Tibial artery (tissue), 4 donors: ENCODE measurements at regions not wholly inside any gene's neighbourhood (a gene's known extent, or its start where the extent isn't known, plus 50 kb on each side); places are given as distances from the start of the nearest gene placed in this dataset.

ENCODE experiments used
- DNase-seq, 2 donors: peaks; one replicate each; pipeline ENCODE4 v3.0.0-alpha.2; 2019
- H3K27ac ChIP-seq, 2 donors: fragments of 200-600 bp; sonication (generic) in 1 of 2; 1 replicate in 1 of 2; 2 replicates in 1 of 2; pipeline ENCODE4 v1.5.1; 2018 to 2019; ENCODE audit warnings: mild to moderate bottlenecking in 1 of 2
- H3K27me3 ChIP-seq, 2 donors: fragments of 200-600 bp; sonication (generic) in 1 of 2; one replicate each; pipeline versions ENCODE4 v1.5.1 to v1.6.0; 2016 to 2019
- H3K36me3 ChIP-seq, 3 donors: fragments of 200-600 bp; sonication (generic) in 2 of 3; one replicate each; pipeline ENCODE4 v1.5.1; 2016 to 2019; ENCODE audit warnings: mild to moderate bottlenecking in 2 of 3
- H3K4me1 ChIP-seq, 4 donors: fragments of 200-600 bp; sonication (generic) in 2 of 4; 1 replicate in 3 of 4; 2 replicates in 1 of 4; pipeline ENCODE4 v1.5.1; 2016 to 2019
- H3K4me3 ChIP-seq, 2 donors: fragments of 200-600 bp; sonication (generic) in 1 of 2; 1 replicate in 1 of 2; 2 replicates in 1 of 2; pipeline ENCODE4 v1.5.1; 2018 to 2019; ENCODE audit warnings: mild to moderate bottlenecking in 2 of 2
- H3K9me3 ChIP-seq, 3 donors: fragments of 200-600 bp; sonication (generic) in 1 of 3; one replicate each; pipeline ENCODE4 v1.5.1; 2016 to 2019
- CTCF ChIP-seq, 2 experiments: fragments of 200-600 bp in 1 of 2; fragments of 450-650 bp in 1 of 2; IDR thresholded peaks; one replicate each; pipeline ENCODE4 v1.5.1; 2017 to 2019; ENCODE audit warnings: antibody characterized with exemption in 2 of 2, mild to moderate bottlenecking in 1 of 2, moderate library complexity in 1 of 2
- intact Hi-C: fragments of 100-400 bp; cut with DNase I; formaldehyde crosslinking; loops from one replicate; pipeline ENCODE4 v1.15.0; 2023; ENCODE audit warnings: low total_unique reads

DNA sequence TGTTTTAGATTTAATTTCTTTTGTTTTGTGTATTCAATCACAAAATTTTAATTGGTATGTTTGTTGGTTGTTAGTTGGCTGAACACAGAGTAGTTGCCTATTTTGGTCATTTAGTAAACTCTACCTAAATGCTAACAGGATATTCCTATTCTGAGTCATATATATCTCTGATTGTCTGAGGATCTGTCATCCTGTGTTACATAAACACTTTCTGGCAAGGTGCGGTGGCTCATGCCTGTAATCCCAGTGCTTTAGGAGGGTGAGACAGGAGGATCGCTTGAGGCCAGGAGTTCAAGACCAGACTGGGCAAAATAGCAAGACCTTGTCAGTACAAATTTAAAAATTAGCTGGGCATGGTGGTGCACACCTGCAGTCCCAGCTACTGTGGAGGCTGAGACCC lies 178.6 kb downstream of the PLCE1 start:
- intact Hi-C loops = no loop called here
- TF ChIP-seq CTCF (IDR thresholded peaks at IDR 0.05) = no peak
- H3K4me3 ChIP-seq = no peak overlapping the region
- H3K9me3 ChIP-seq = no peaks in the 10 kb centered on the region
- peaks cover 0 to 28% (median 0%) of the 10 kb centered on the region in 4 donors for H3K4me1 ChIP-seq
- no peaks in the 10 kb centered on the region for H3K27me3 ChIP-seq
- no peak overlapping the region for H3K27ac ChIP-seq
- H3K36me3 ChIP-seq = peaks cover 6 to 16% (median 11%) of the 10 kb centered on the region in 3 donors
- DNase-seq = no peak

DNA sequence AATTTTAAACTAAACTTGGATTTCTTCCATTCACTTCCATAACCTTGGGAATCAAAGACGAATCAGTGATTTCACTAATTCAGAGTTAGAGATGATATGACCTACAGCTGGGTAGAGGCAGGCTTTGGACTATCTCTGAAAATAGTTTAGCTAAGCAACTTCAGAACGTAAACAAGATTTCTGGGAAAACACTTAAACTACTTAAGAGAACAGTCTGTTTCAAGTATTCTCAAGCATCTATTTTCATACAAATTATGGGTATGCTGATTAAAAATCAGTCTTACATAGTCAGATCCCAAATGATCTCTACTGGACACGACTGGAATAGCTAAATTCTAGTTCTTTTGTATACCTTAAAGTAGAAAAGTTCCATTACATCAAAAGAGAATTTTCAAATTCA lies 179.9 kb downstream of the PLCE1 start:
- Histone ChIP-seq H3K9me3 (no peaks in the 10 kb centered on the region), H3K36me3 (peaks cover 6 to 16% (median 11%) of the 10 kb centered on the region in 3 donors), H3K4me3 (no peak overlapping the region), H3K27ac (no peak overlapping the region), H3K27me3 (no peaks in the 10 kb centered on the region), H3K4me1 (peaks cover 0 to 40% (median 0%) of the 10 kb centered on the region in 4 donors)
- no peak for DNase-seq
- TF ChIP-seq CTCF (IDR thresholded peaks at IDR 0.05) = no peak
- intact Hi-C loops = no loop called here

DNA sequence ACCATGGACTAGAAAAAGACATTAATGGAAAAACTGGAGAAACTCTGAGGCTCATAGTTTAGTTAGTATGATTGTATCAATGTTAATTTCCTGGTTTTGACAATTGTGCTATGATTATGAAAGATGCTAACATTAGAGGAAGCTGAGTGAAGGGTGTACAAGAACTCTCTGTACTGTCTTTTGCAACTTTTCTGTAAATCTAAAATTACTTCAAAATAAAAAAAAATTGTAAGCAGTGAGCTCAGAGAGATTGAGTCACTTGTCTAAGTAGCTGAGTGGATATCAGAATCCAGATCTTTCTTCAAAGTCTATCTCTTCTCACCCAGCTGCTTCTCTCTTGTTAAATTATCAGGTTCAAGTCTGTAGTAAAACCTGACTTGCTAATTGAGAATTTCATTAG lies 181.1 kb downstream of the PLCE1 start:
- Histone ChIP-seq H3K27ac (no peak overlapping the region), H3K9me3 (no peaks in the 10 kb centered on the region), H3K27me3 (no peaks in the 10 kb centered on the region), H3K4me1 (peaks cover 0 to 46% (median 0%) of the 10 kb centered on the region in 4 donors), H3K4me3 (no peak overlapping the region), H3K36me3 (peaks cover 6 to 16% (median 11%) of the 10 kb centered on the region in 3 donors)
- intact Hi-C loops = no loop called here
- no peak for TF ChIP-seq CTCF (IDR thresholded peaks at IDR 0.05)
- DNase-seq = no peak

DNA sequence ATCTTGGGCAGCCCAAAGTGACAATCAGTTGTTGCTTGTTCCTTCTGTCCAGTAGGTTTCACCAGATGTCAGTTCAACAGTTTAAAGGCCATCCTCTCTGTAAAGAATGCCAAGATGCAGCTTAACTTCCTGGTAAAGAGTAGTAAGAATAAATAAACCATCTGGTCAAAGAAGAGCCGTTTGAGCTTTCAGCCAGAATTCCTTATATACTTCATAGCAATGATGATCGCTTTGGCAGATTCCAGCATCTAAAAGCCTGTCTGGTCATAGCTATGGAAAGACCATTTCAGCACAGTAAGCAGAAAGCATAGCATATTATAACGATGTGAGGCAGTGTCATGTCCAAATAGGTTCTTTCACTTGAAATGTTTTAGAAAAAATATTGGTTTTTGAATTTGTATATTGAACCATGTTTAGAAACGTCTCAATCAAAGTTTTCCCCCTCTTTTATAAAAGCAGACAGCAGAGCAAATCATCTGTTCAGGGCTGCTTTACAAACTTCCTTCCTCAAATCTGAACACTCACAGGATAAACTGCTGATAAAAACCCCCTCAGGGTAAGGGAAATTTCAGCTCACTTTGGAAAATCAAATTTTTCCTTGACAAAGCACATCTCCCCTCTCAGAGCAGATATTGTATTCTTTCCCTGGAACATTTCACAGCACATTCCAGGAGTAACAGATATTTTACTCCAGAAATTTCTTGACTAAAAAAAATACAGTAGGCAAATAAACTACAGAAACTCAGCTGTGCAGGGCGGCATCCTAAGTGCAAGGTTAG lies 184.1 kb downstream of the NOC3L start:
- peak overlapping the region in 1 of 2 donors; percentile 0 for H3K27ac ChIP-seq
- no peak for TF ChIP-seq CTCF (IDR thresholded peaks at IDR 0.05)
- DNase-seq = no peak
- intact Hi-C loops = no loop called here
- peaks cover 0 to 6% (median 0%) of the 10 kb centered on the region in 3 donors for H3K36me3 ChIP-seq
- no peaks in the 10 kb centered on the region for H3K9me3 ChIP-seq
- H3K4me1 ChIP-seq = peaks cover 0 to 38% (median 0%) of the 10 kb centered on the region in 4 donors
- H3K4me3 ChIP-seq = no peak overlapping the region
- no peaks in the 10 kb centered on the region for H3K27me3 ChIP-seq

DNA sequence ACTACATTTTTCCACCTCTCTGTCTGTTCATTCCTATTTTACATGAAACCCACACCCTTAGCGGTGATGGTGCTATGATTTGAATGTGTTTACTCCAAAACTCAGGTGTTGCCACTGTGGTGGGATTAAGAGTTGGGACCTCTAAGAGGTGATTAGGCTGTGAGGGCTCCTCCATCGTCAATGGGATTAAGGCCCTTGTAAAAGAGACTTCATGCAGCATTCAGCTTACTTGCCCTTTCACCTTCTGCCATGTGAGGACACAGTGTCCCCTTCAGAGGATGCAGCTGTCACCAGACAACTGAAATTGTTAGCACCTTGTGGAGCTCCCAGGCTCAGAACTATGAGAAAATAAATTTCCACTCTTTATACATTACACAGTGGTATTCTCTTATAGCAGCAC lies 182.2 kb downstream of the NOC3L start:
- DNase-seq = no peak
- Histone ChIP-seq H3K4me1 (peaks cover 0 to 33% (median 0%) of the 10 kb centered on the region in 4 donors), H3K27ac (no peak overlapping the region), H3K36me3 (peaks cover 0 to 6% (median 0%) of the 10 kb centered on the region in 3 donors), H3K27me3 (no peaks in the 10 kb centered on the region), H3K4me3 (no peak overlapping the region), H3K9me3 (no peaks in the 10 kb centered on the region)
- no peak for TF ChIP-seq CTCF (IDR thresholded peaks at IDR 0.05)
- intact Hi-C loops = no loop called here
